HG02970 (cell line): ENCODE measurements at regions not wholly inside any gene's neighbourhood (a gene's known extent, or its start where the extent isn't known, plus 50 kb on each side); places are given as distances from the start of the nearest gene placed in this dataset.
"Not testable (repeated sequence)": the region's sequence is repeated elsewhere in the genome, so short reads cannot be mapped to it uniquely, and the experiment has no call there.

ENCODE experiments used
- ATAC-seq: cut with Tn5 transposase; IDR thresholded peaks from one replicate; pipeline ENCODE4 v1.9.1; 2021; ENCODE audit warnings: mild to moderate bottlenecking, moderate library complexity, moderate number of reproducible peaks; ENCODE audit not compliant: unreplicated experiment, low FRiP score

GRCh38 chr13:109264603-109265437 is 521.6 kb downstream of the IRS2 start:
- not testable (repeated sequence) for ATAC-seq

- not testable (repeated sequence) for ATAC-seq
These were observed 528.6 kb downstream of the IRS2 start for GRCh38 chr13:109257761-109258157.
